ENCODE measurements at regions not wholly inside any gene's neighbourhood (a gene's known extent, or its start where the extent isn't known, plus 50 kb on each side); places are given as distances from the start of the nearest gene placed in this dataset.
"Not testable (repeated sequence)": the region's sequence is repeated elsewhere in the genome, so short reads cannot be mapped to it uniquely, and the experiment has no call there.

DNA sequence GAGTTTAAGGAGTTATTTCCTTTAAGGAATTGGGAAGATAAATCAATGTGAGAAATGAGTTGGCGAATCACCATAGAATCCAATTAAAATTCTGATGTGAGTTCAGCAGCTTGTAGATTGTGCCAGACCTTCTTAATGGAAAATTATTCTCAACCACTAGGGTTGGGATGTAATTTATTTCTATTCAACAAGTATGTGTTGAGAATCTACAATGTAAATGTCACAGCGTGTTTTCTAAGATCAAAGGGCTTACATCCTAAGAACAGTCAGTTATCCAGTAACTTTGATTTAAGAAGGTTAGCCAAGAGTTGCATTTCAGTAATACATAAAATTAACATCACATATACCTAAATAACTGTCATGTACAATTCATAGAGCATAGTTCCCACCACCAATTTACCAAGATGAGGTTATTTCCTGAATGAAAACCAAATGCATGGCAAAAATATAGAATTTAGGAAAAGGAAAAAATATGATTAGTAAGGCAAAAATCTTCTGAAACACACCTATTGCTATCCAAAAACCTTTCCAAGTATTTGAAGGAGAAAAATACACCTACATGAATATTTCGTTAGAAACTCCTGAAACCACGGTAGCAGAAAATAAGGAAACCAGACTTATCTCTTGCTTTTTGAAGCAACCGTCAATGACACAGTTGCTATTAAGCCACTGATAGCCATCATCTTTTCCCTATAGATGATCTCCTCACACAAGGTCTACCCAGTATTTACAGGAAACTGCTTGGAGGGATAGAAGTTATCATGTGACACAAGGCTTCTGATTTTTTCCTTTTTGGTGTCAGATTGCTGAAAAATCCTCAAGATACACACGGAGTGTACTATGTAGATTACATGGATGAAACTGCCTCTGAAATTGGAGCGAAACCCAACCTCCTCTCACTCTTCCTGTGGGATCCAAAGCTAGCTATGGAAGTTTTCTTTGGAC, 259.4 kb upstream of the POGK start:
- Histone ChIP-seq H3K27ac (no peak overlapping the region), H3K4me1 (replicated peaks in 1 of 2) (no peaks in the 10 kb centered on the region), H3K4me3 (no peak overlapping the region)
- WGBS, 10 experiments, result 17 to 93% (median 83%) methylated on average over 3 to 7 of the region's 7 CpGs
- in situ Hi-C loops (cut with MboI; ENCODE audit: low pct_unique_long_range_greater_than_20kb in 2 of 9, low sequenced_read_pairs in 9 of 9, unreplicated experiment in 9 of 9), result no loop called here
- ATAC-seq (replicated peaks in 6 of 8), result peak in 3 of 8 experiments; percentile 59 to 92 (median 78)

- in situ Hi-C loops (cut with MboI; ENCODE audit: low pct_unique_long_range_greater_than_20kb in 2 of 9, low sequenced_read_pairs in 9 of 9, unreplicated experiment in 9 of 9), result no loop called here
- ATAC-seq (replicated peaks in 6 of 8), result peak in 1 of 8 experiments; percentile 36
- H3K27ac ChIP-seq, result no peak overlapping the region
- H3K4me3 ChIP-seq, result no peak overlapping the region
- no peaks in the 10 kb centered on the region for H3K4me1 ChIP-seq (replicated peaks in 1 of 2)
- WGBS, 10 experiments, result 20 to 98% (median 73%) methylated on average over 1 to 6 of the region's 6 CpGs
Observed at GRCh38 chr1:166588741-166589140, 250.5 kb upstream of the POGK start.

DNA sequence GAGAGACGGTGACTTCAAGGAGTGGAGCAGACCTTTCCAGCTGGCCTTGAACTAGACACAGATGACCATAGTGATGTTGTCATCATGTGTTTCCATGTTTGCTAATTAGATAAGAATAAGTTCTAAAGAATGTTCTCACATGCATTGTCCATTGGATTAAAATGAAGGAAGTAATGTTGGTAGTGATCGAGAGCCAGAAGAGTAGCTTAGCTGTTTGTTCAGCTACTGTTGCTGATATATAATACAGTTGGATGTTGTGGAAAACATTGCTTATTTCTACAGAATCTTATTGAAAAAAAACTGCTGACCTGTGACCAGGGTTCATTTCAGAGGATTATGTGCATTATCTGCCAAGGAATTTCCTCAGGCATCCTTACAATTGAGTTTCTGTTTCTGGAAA, 249.1 kb upstream of the POGK start:
- in situ Hi-C loops (cut with MboI; ENCODE audit: low pct_unique_long_range_greater_than_20kb in 2 of 9, low sequenced_read_pairs in 9 of 9, unreplicated experiment in 9 of 9), result no loop called here
- no peak for ATAC-seq (replicated peaks in 6 of 8)
- Histone ChIP-seq H3K27ac (no peak overlapping the region), H3K4me1 (replicated peaks in 1 of 2) (no peaks in the 10 kb centered on the region), H3K4me3 (no peak overlapping the region)
- 31 to 100% (median 81%) methylated on average over 1 to 2 of the region's 2 CpGs; no CpG with 5 or more reads in 1 of the 10 experiments for WGBS, 10 experiments

DNA sequence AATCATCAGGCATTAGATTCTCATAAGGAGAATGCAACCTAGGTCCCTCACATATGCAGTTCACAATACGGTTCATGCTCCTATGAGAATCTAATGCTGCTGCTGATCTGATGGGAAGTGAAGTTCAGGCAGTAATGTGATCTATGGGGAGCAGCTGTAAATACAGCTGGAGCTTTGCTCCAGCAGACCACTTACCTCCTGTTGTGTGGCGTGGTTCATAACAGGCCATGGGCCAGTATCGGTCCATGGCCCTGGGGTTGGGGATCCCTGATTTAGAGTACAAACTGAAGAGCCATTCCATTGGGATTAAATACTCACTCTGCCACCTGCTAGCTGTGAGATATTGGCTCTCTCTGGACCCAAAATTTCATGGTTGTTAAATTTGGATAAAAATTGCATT, 244.6 kb upstream of the POGK start:
- H3K4me3 ChIP-seq, result no peak overlapping the region
- in situ Hi-C loops (cut with MboI; ENCODE audit: low pct_unique_long_range_greater_than_20kb in 2 of 9, low sequenced_read_pairs in 9 of 9, unreplicated experiment in 9 of 9), result no loop called here
- no peak for ATAC-seq (replicated peaks in 6 of 8)
- H3K27ac ChIP-seq, result no peak overlapping the region
- no peaks in the 10 kb centered on the region for H3K4me1 ChIP-seq (replicated peaks in 1 of 2)
- WGBS, 10 experiments, result 60 to 100% (median 85%) methylated on average over 1 to 3 of the region's 3 CpGs; no CpG with 5 or more reads in 2 of the 10 experiments

GRCh38 chr1:166597516-166597915, 241.8 kb upstream of the POGK start:
- ATAC-seq (replicated peaks in 6 of 8), result no peak
- in situ Hi-C loops (cut with MboI; ENCODE audit: low pct_unique_long_range_greater_than_20kb in 2 of 9, low sequenced_read_pairs in 9 of 9, unreplicated experiment in 9 of 9), result no loop called here
- H3K27ac ChIP-seq, result no peak overlapping the region
- H3K4me3 ChIP-seq, result no peak overlapping the region
- no peaks in the 10 kb centered on the region for H3K4me1 ChIP-seq (replicated peaks in 1 of 2)

- WGBS, 10 experiments, result 0 to 50% (median 40%) methylated on average over 1 of the region's 1 CpG; no CpG with 5 or more reads in 3 of the 10 experiments
- ATAC-seq (replicated peaks in 6 of 8), result peak in 4 of 8 experiments; percentile 22 to 56 (median 40)
- Histone ChIP-seq H3K4me1 (replicated peaks in 1 of 2) (no peaks in the 10 kb centered on the region), H3K27ac (no peak overlapping the region), H3K4me3 (no peak overlapping the region)
- in situ Hi-C loops (cut with MboI; ENCODE audit: low pct_unique_long_range_greater_than_20kb in 2 of 9, low sequenced_read_pairs in 9 of 9, unreplicated experiment in 9 of 9), result no loop called here
Observed at GRCh38 chr1:166600574-166600973, 238.7 kb upstream of the POGK start.

DNA sequence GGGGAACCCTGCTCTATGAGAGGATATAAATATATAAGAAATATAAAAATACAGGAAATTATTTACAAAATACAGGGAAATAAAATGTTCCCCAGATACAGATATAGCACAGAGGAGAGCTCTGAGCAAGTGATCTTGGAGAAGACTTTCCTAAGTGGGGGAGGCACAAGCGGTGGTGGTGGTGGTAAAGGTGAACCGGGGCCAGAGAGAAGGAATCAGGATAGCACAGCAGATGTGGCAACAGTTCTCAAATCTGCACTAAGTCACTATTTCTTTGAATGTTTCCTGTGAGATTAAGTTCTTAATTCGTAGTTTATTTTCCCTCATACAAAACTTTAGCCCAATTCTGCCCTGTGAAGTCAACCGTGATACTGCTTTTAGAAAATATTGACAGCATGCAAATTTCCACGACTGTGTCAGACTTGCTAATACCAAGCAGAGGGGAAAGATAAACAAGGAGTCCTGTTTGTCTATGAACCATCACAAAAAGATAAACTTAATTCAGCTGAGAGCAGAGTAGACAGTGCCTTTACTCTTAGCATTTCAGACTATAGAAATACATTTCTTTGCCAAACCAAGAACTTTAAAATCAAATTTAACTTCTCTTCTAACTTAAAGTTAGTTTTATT, 237.5 kb upstream of the POGK start:
- ATAC-seq (replicated peaks in 6 of 8), result peak in 3 of 8 experiments; percentile 76 to 83 (median 79)
- in situ Hi-C loops (cut with MboI; ENCODE audit: low pct_unique_long_range_greater_than_20kb in 2 of 9, low sequenced_read_pairs in 9 of 9, unreplicated experiment in 9 of 9), result no loop called here
- 13 to 90% (median 79%) methylated on average over 1 to 5 of the region's 5 CpGs for WGBS, 10 experiments

GRCh38 chr1:166602801-166603200, 236.5 kb upstream of the POGK start:
- H3K4me1 ChIP-seq (replicated peaks in 1 of 2); H3K27ac ChIP-seq; ATAC-seq (replicated peaks in 6 of 8); H3K4me3 ChIP-seq; in situ Hi-C loops (cut with MboI; ENCODE audit: low pct_unique_long_range_greater_than_20kb in 2 of 9, low sequenced_read_pairs in 9 of 9, unreplicated experiment in 9 of 9): not testable (repeated sequence)
- 0 to 96% (median 70%) methylated on average over 1 to 3 of the region's 3 CpGs; no CpG with 5 or more reads in 2 of the 10 experiments for WGBS, 10 experiments

More for the DNA sequence above, 237.5 kb upstream of the POGK start:
- Histone ChIP-seq H3K4me1 (replicated peaks in 1 of 2) (no peaks in the 10 kb centered on the region), H3K4me3 (no peak overlapping the region), H3K27ac (no peak overlapping the region)

GRCh38 chr1:166603296-166603695, 236.0 kb upstream of the POGK start:
- ATAC-seq (replicated peaks in 6 of 8), result no peak
- 8 to 100% (median 80%) methylated on average over 1 to 5 of the region's 5 CpGs; no CpG with 5 or more reads in 2 of the 10 experiments for WGBS, 10 experiments
- Histone ChIP-seq H3K4me3 (no peak overlapping the region), H3K27ac (no peak overlapping the region), H3K4me1 (replicated peaks in 1 of 2) (no peaks in the 10 kb centered on the region)
- in situ Hi-C loops (cut with MboI; ENCODE audit: low pct_unique_long_range_greater_than_20kb in 2 of 9, low sequenced_read_pairs in 9 of 9, unreplicated experiment in 9 of 9), result no loop called here

DNA sequence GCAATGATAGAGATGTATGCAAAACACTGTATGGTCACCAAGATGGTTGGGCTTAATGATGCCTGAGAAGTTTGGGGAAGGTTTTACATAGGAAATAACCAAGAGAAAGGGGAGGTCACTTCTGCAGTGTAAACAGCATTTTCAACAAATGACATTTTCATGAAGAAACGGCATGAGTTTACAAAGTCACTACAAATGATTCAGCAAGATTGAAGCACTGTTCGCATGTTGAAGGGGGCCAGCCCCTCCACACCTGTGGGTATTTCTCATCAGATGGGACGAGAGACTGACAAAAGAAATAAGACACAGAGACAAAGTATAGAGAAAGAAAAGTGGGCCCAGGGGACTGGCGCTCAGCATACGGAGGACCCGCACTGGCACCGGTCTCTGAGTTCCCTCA, 234.1 kb upstream of the POGK start:
- no peak overlapping the region for H3K27ac ChIP-seq
- in situ Hi-C loops (cut with MboI; ENCODE audit: low pct_unique_long_range_greater_than_20kb in 2 of 9, low sequenced_read_pairs in 9 of 9, unreplicated experiment in 9 of 9), result no loop called here
- H3K4me3 ChIP-seq, result no peak overlapping the region
- H3K4me1 ChIP-seq (replicated peaks in 1 of 2), result no peaks in the 10 kb centered on the region
- WGBS, 10 experiments, result 20 to 99% (median 75%) methylated on average over 1 to 7 of the region's 7 CpGs; no CpG with 5 or more reads in 1 of the 10 experiments
- no peak for ATAC-seq (replicated peaks in 6 of 8)

DNA sequence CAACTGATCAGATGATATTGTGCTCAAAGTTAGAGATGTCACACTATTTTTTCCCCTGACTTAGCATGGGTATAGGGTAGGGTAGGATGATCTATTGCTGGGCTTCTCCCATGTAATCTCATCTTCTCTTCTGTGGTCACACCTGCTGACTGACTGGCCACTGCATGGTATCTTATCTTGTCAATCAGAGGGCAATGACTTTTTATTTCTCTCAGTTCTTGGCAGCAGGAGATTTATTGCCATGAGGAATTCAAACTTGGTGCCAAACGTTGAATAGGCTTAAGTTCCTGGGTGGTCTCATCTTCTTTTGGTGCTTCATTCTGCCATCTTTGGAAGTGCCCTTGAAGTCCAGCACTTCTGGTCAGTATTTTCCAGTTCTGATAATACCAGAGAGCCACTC, 226.4 kb upstream of the POGK start:
- H3K4me3 ChIP-seq, result no peak overlapping the region
- 0 to 67% (median 40%) methylated on average over 1 of the region's 1 CpG; no CpG with 5 or more reads in 3 of the 10 experiments for WGBS, 10 experiments
- in situ Hi-C loops (cut with MboI; ENCODE audit: low pct_unique_long_range_greater_than_20kb in 2 of 9, low sequenced_read_pairs in 9 of 9, unreplicated experiment in 9 of 9), result no loop called here
- H3K27ac ChIP-seq, result no peak overlapping the region
- no peaks in the 10 kb centered on the region for H3K4me1 ChIP-seq (replicated peaks in 1 of 2)
- ATAC-seq (replicated peaks in 6 of 8), result no peak

GRCh38 chr1:166616206-166616605, 223.1 kb upstream of the POGK start:
- in situ Hi-C loops (cut with MboI; ENCODE audit: low pct_unique_long_range_greater_than_20kb in 2 of 9, low sequenced_read_pairs in 9 of 9, unreplicated experiment in 9 of 9), result no loop called here

GRCh38 chr1:166626711-166627110, 212.6 kb upstream of the POGK start:
- Histone ChIP-seq H3K4me1 (replicated peaks in 1 of 2) (no peaks in the 10 kb centered on the region), H3K4me3 (no peak overlapping the region), H3K27ac (no peak overlapping the region)
- ATAC-seq (replicated peaks in 6 of 8), result no peak
- in situ Hi-C loops (cut with MboI; ENCODE audit: low pct_unique_long_range_greater_than_20kb in 2 of 9, low sequenced_read_pairs in 9 of 9, unreplicated experiment in 9 of 9), result no loop called here
- WGBS, 10 experiments, result 0 to 100% (median 69%) methylated on average over 1 of the region's 1 CpG

More at GRCh38 chr1:166616206-166616605, 223.1 kb upstream of the POGK start:
- WGBS, 10 experiments, result 18 to 100% (median 85%) methylated on average over 1 of the region's 1 CpG
- ATAC-seq (replicated peaks in 6 of 8), result no peak
- no peak overlapping the region for H3K27ac ChIP-seq
- no peaks in the 10 kb centered on the region for H3K4me1 ChIP-seq (replicated peaks in 1 of 2)
- H3K4me3 ChIP-seq, result no peak overlapping the region
